A673 (cell line): ENCODE measurements at regions not wholly inside any gene's neighbourhood (a gene's known extent, or its start where the extent isn't known, plus 50 kb on each side); places are given as distances from the start of the nearest gene placed in this dataset.
"Not testable (repeated sequence)": the region's sequence is repeated elsewhere in the genome, so short reads cannot be mapped to it uniquely, and the experiment has no call there.

Experiments used
- BruUV-seq: library from RNA; stranded (reverse); fragments of 400-500 nt; replicated peaks from 2 replicates; lab custom pipeline; 2021; lab: Mats Ljungman, UMichigan
- CTCF ChIA-PET: fragments of 300-600 bp; sonication (Branson Sonifier 250); formaldehyde crosslinking; loops from one replicate; lab custom pipeline; 2022; ENCODE audit warnings: antibody characterized with exemption; lab: Charles Lee
- POLR2A ChIA-PET: fragments of 300-600 bp; sonication (Branson Sonifier 250); formaldehyde crosslinking; loops from one replicate; lab custom pipeline; 2022; ENCODE audit warnings: antibody characterized with exemption; ENCODE audit not compliant: low non-redundant PET; lab: Charles Lee
- DNase-seq: peaks from one replicate; pipeline ENCODE4 v3.0.0-alpha.2; 2015; ENCODE audit warnings: low spot score
- H3K27ac ChIP-seq: fragments of 200-600 bp; sonication (generic); 2 replicates; pipeline ENCODE4 v1.5.1; 2016; ENCODE audit warnings: mixed run types, low read depth, mild to moderate bottlenecking, mixed read lengths, antibody characterized with exemption, low read length; ENCODE audit not compliant: poor library complexity, severe bottlenecking
- H3K27me3 ChIP-seq: fragments of 200-600 bp; sonication (generic); replicated peaks from 2 replicates; pipeline ENCODE4 v1.6.1; 2017; ENCODE audit warnings: mixed run types, low read depth, mild to moderate bottlenecking, mixed read lengths, antibody characterized with exemption, low read length; ENCODE audit not compliant: insufficient read depth, poor library complexity
- H3K36me3 ChIP-seq: fragments of 200-600 bp; sonication (generic); 2 replicates; pipeline ENCODE4 v1.6.1; 2016; ENCODE audit warnings: mixed run types, mild to moderate bottlenecking, mixed read lengths, antibody characterized with exemption, low read length; ENCODE audit not compliant: insufficient read depth, poor library complexity, severe bottlenecking
- H3K4me1 ChIP-seq: fragments of 200-600 bp; sonication (generic); 2 replicates; pipeline ENCODE4 v1.6.1; 2017; ENCODE audit warnings: mixed run types, mild to moderate bottlenecking, mixed read lengths, antibody characterized with exemption, low read length; ENCODE audit not compliant: insufficient read depth, poor library complexity, severe bottlenecking
- H3K4me3 ChIP-seq: fragments of 200-600 bp; sonication (generic); 2 replicates; pipeline ENCODE4 v1.5.1; 2016; ENCODE audit warnings: low read depth, mixed run types, mild to moderate bottlenecking, mixed read lengths, low read length; ENCODE audit not compliant: poor library complexity, severe bottlenecking
- H3K9me3 ChIP-seq: fragments of 200-600 bp; sonication (generic); 2 replicates; pipeline ENCODE4 v1.6.1; 2016; ENCODE audit warnings: mixed run types, low read depth, mild to moderate bottlenecking, mixed read lengths, antibody characterized with exemption, low read length; ENCODE audit not compliant: poor library complexity, severe bottlenecking
- CTCF ChIP-seq: fragments of 300-800, 200-600 bp; sonication (generic); conservative IDR thresholded peaks from 2 replicates; pipeline ENCODE4 v1.5.1; 2017; ENCODE audit warnings: low read depth, mild to moderate bottlenecking, antibody characterized with exemption, low read length, moderate library complexity, mixed read lengths
- intact Hi-C: fragments of 100-400 bp; cut with micrococcal nuclease; formaldehyde crosslinking; loops from one replicate; pipeline ENCODE4 v1.10.0; 2022; ENCODE audit not compliant: unreplicated experiment

GRCh38 chr16:29260683-29261426 lies 145.7 kb downstream of the NPIPB11 start:
- CTCF ChIA-PET, H3K4me1 ChIP-seq, H3K27ac ChIP-seq, H3K36me3 ChIP-seq, POLR2A ChIA-PET, intact Hi-C loops, BruUV-seq, H3K27me3 ChIP-seq, H3K9me3 ChIP-seq, DNase-seq, H3K4me3 ChIP-seq: not testable (repeated sequence)

- H3K36me3 ChIP-seq, H3K27me3 ChIP-seq, DNase-seq, H3K27ac ChIP-seq, CTCF ChIA-PET, H3K4me1 ChIP-seq, BruUV-seq, POLR2A ChIA-PET, H3K9me3 ChIP-seq, H3K4me3 ChIP-seq, intact Hi-C loops: not testable (repeated sequence)
These were observed 146.7 kb downstream of the NPIPB11 start for GRCh38 chr16:29259635-29260457.

GRCh38 chr16:29258946-29259634 lies 147.4 kb downstream of the NPIPB11 start:
- H3K9me3 ChIP-seq, H3K4me3 ChIP-seq, POLR2A ChIA-PET, DNase-seq, H3K4me1 ChIP-seq, H3K27me3 ChIP-seq, H3K36me3 ChIP-seq, CTCF ChIA-PET, intact Hi-C loops, H3K27ac ChIP-seq, BruUV-seq: not testable (repeated sequence)

GRCh38 chr16:29257419-29258336 lies 148.8 kb downstream of the NPIPB11 start:
- H3K27me3 ChIP-seq, intact Hi-C loops, CTCF ChIA-PET, DNase-seq, H3K4me3 ChIP-seq, BruUV-seq, H3K4me1 ChIP-seq, H3K9me3 ChIP-seq, H3K27ac ChIP-seq, POLR2A ChIA-PET, H3K36me3 ChIP-seq: not testable (repeated sequence)
- TF ChIP-seq CTCF: peak; percentile 36
